ENCODE measurements at regions not wholly inside any gene's neighbourhood (a gene's known extent, or its start where the extent isn't known, plus 50 kb on each side); places are given as distances from the start of the nearest gene placed in this dataset.

DNA sequence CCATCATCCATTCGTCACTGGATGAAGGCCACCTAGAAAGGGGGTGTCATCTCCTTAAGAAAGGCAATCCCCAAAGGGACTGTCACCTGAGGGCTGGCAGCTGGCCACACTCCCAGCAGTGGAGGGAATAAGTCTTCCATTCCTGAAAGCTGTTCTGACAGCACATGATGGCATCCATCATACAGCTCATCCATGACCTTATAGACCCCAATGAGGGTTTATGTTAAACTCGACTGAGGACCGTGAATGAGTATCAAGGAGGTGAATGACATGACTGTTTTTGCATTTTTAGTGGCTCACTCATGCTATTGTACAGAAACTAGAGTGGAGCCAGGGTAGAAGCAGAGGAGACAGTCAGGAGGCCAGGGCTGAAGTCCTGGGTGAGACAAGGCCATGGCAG lies 203.1 kb upstream of the CNR1 start:
- H3K27ac ChIP-seq, result no peak overlapping the region
- H3K9me3 ChIP-seq, result no peaks in the 10 kb centered on the region
- no peaks in the 10 kb centered on the region for H3K36me3 ChIP-seq
- ATAC-seq (ENCODE audit: low FRiP score in 2 of 2) (no peak), DNase-seq (no peak)
- H3K4me3 ChIP-seq, result no peak overlapping the region
- no peak for TF ChIP-seq POLR2AphosphoS5 (IDR thresholded peaks at IDR 0.05)
- TF ChIP-seq POLR2A (IDR thresholded peaks at IDR 0.05), result no peak
- no peak for TF ChIP-seq EP300 (IDR thresholded peaks at IDR 0.05)
- TF ChIP-seq, protein P1, sequence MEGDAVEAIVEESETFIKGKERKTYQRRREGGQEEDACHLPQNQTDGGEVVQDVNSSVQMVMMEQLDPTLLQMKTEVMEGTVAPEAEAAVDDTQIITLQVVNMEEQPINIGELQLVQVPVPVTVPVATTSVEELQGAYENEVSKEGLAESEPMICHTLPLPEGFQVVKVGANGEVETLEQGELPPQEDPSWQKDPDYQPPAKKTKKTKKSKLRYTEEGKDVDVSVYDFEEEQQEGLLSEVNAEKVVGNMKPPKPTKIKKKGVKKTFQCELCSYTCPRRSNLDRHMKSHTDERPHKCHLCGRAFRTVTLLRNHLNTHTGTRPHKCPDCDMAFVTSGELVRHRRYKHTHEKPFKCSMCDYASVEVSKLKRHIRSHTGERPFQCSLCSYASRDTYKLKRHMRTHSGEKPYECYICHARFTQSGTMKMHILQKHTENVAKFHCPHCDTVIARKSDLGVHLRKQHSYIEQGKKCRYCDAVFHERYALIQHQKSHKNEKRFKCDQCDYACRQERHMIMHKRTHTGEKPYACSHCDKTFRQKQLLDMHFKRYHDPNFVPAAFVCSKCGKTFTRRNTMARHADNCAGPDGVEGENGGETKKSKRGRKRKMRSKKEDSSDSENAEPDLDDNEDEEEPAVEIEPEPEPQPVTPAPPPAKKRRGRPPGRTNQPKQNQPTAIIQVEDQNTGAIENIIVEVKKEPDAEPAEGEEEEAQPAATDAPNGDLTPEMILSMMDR (IDR thresholded peaks at IDR 0.05), result no peak
- H3K27me3 ChIP-seq, result no peaks in the 10 kb centered on the region
- H3K4me1 ChIP-seq, result no peaks in the 10 kb centered on the region
- 80 to 91% methylated on average over 3 of the region's 3 CpGs for WGBS, 2 donors

DNA sequence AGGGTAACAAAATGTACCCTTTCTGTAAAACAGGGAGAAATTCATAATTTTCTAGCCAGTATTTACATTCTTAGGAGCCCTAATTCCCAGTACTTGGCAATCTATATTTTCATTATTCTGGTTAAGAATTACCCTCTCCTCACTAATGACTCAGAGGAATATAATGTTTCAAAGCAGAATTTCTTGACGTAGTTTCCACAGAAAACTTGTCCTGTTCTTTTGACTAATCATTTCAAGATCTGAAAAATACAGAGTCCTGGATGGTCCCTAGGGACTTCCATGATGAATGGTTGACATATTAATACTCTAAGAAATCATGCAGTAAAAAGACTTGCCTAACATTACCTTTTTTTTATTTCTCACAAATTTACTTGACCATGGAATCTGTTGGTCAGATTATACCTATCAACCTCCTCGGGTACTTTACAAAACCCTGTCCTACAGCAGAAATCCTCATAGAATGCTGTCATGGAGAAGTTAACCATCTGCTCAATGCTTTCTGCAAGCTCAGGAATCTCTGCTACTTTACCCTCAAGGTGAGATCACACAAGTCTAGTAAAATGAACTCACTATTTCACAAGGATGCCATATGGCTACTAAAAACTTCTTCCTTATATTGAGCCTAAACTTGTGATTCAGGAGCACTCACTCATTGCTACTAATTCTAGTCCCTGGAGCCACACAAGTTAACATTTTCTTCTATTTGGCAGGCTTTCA lies 202.1 kb upstream of the CNR1 start:
- TF ChIP-seq POLR2AphosphoS5 (IDR thresholded peaks at IDR 0.05), result no peak
- TF ChIP-seq POLR2A (IDR thresholded peaks at IDR 0.05), result no peak
- peak in 1 of 4 donors; percentile 30 for TF ChIP-seq EP300 (IDR thresholded peaks at IDR 0.05)
- TF ChIP-seq, protein P1 (IDR thresholded peaks at IDR 0.05), result no peak
- ATAC-seq (ENCODE audit: low FRiP score in 2 of 2) (no peak), DNase-seq (no peak)
- Histone ChIP-seq H3K36me3 (no peaks in the 10 kb centered on the region), H3K4me1 (no peaks in the 10 kb centered on the region), H3K27me3 (no peaks in the 10 kb centered on the region), H3K9me3 (no peaks in the 10 kb centered on the region), H3K27ac (no peak overlapping the region), H3K4me3 (no peak overlapping the region)
- WGBS, 2 donors, result 80 to 90% methylated on average over 2 of the region's 2 CpGs

- no peak for DNase-seq
- Histone ChIP-seq H3K36me3 (no peaks in the 10 kb centered on the region), H3K4me3 (no peak overlapping the region), H3K27me3 (no peaks in the 10 kb centered on the region), H3K27ac (no peak overlapping the region), H3K9me3 (no peaks in the 10 kb centered on the region), H3K4me1 (no peaks in the 10 kb centered on the region)
- ATAC-seq (ENCODE audit: low FRiP score in 2 of 2), result no peak
- TF ChIP-seq POLR2A (IDR thresholded peaks at IDR 0.05), result no peak
- no peak for TF ChIP-seq EP300 (IDR thresholded peaks at IDR 0.05)
- no peak for TF ChIP-seq POLR2AphosphoS5 (IDR thresholded peaks at IDR 0.05)
- TF ChIP-seq, protein P1 (IDR thresholded peaks at IDR 0.05), result no peak
- 24 to 25% methylated on average over 1 of the region's 1 CpG for WGBS, 2 donors
Measured at GRCh38 chr6:88367248-88367647, 201.1 kb upstream of the CNR1 start.

- H3K4me3 ChIP-seq, result no peak overlapping the region
- no peaks in the 10 kb centered on the region for H3K4me1 ChIP-seq
- no peak overlapping the region for H3K27ac ChIP-seq
- H3K9me3 ChIP-seq, result no peaks in the 10 kb centered on the region
- no peak for DNase-seq
- no peak for TF ChIP-seq POLR2AphosphoS5 (IDR thresholded peaks at IDR 0.05)
- TF ChIP-seq POLR2A (IDR thresholded peaks at IDR 0.05), result no peak
- TF ChIP-seq, protein P1 (IDR thresholded peaks at IDR 0.05), result no peak
- TF ChIP-seq EP300 (IDR thresholded peaks at IDR 0.05), result no peak
- no peak for ATAC-seq (ENCODE audit: low FRiP score in 2 of 2)
- H3K27me3 ChIP-seq, result no peaks in the 10 kb centered on the region
- no peaks in the 10 kb centered on the region for H3K36me3 ChIP-seq
- 71 to 90% methylated on average over 2 of the region's 2 CpGs for WGBS, 2 donors
Measured at GRCh38 chr6:88366672-88367071, 200.5 kb upstream of the CNR1 start.

DNA sequence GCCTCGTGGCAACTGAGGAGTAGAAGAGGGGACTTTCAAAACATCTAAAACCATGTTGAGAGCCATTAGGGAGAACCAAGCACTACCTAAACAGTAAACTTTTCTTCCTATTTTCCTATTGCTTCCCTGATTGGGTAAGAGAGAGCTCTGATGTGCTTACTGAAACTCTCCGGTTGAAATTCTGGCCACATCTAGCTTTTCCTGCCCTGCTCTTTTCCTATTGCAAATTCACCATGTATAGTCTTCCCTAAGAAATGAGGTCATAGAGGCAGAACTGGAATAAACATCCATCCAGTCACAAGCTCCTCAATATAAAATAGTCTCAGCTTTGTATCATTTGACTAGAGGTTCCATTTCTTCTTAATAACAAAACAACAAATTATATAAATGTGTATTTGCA lies 199.5 kb upstream of the CNR1 start:
- 59 to 71% methylated on average over 2 of the region's 2 CpGs for WGBS, 2 donors
- Histone ChIP-seq H3K36me3 (no peaks in the 10 kb centered on the region), H3K27me3 (no peaks in the 10 kb centered on the region), H3K4me1 (no peaks in the 10 kb centered on the region), H3K9me3 (no peaks in the 10 kb centered on the region), H3K27ac (no peak overlapping the region), H3K4me3 (no peak overlapping the region)
- ATAC-seq (ENCODE audit: low FRiP score in 2 of 2) (no peak), DNase-seq (no peak)
- TF ChIP-seq POLR2A (IDR thresholded peaks at IDR 0.05) (no peak), EP300 (IDR thresholded peaks at IDR 0.05) (no peak), POLR2AphosphoS5 (IDR thresholded peaks at IDR 0.05) (no peak)
- TF ChIP-seq, protein P1 (IDR thresholded peaks at IDR 0.05), result no peak

All from upper lobe of left lung (tissue), 6 donors.